GM12873 (cell line): ENCODE measurements at regions not wholly inside any gene's neighbourhood (a gene's known extent, or its start where the extent isn't known, plus 50 kb on each side); places are given as distances from the start of the nearest gene placed in this dataset.

Source experiments
- TF ChIP-seq, protein P1 (sequence below): IDR thresholded peaks from 2 replicates; pipeline ENCODE4 v1.5.1; 2012; ENCODE audit warnings: low read depth, mild to moderate bottlenecking, moderate library complexity, low read length, control low read depth; ENCODE audit not compliant: insufficient read depth; ENCODE audit errors: missing control alignments

DNA sequence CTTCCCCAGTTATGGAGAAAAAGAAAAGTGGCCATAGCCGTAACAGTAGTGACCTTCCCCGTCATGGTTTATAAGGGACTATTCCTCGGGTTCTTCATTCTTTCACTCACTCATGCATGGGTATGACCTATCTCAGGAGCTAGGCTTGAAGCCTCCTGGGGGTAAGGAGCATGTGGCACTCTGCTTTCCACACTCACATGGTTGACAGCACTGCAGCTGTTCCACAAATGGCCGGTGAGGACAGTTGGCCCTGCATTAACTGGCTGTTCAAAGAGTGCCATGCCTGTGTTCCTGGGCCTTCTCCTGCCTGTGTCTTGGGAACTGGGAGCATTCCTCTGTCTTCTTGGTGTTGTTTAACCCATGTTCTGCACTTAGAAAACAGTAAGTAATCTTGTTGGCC is 66.2 kb upstream of the PNMA1 start:
- TF ChIP-seq, protein P1, sequence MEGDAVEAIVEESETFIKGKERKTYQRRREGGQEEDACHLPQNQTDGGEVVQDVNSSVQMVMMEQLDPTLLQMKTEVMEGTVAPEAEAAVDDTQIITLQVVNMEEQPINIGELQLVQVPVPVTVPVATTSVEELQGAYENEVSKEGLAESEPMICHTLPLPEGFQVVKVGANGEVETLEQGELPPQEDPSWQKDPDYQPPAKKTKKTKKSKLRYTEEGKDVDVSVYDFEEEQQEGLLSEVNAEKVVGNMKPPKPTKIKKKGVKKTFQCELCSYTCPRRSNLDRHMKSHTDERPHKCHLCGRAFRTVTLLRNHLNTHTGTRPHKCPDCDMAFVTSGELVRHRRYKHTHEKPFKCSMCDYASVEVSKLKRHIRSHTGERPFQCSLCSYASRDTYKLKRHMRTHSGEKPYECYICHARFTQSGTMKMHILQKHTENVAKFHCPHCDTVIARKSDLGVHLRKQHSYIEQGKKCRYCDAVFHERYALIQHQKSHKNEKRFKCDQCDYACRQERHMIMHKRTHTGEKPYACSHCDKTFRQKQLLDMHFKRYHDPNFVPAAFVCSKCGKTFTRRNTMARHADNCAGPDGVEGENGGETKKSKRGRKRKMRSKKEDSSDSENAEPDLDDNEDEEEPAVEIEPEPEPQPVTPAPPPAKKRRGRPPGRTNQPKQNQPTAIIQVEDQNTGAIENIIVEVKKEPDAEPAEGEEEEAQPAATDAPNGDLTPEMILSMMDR, result no peak

DNA sequence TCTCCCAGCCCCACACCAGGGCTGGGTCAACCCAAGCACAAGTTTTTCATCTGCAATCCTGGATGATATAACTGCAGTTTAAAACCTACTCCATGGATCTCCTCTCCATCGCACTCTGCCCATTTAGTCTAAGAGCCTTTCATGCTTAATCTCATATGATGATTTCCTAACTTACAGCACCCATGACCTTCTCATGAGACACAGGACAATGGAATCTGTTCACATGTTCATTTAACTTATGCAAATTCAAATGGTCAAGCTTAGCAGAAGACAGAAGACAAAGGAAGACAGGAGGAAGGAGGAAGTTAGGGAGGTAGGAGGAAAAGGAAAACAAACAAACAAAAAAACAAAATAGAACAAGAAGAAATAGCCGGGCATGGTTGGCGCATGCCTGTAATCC is 64.6 kb upstream of the PNMA1 start:
- TF ChIP-seq, protein P1, result no peak

DNA sequence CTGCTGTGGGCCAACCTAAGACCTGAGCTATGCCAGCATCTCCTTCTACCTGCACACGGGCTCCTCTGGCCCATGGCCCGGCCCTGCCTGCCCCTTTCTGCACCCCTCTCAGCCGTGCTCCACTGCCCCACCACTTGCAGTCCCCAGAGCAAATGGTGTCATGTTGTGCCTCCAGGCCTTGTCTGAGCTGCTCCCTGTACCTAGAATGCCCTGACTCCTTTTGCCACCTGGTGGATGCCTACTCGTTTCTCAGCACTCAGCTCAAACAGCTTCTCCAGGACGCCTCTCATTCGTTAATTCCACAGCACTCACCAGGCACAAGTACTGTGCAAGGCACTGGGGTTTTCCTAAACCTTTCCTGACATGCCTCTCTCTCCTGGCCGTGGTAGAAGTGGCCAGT is 63.2 kb upstream of the PNMA1 start:
- TF ChIP-seq, protein P1, result peak; percentile 44

DNA sequence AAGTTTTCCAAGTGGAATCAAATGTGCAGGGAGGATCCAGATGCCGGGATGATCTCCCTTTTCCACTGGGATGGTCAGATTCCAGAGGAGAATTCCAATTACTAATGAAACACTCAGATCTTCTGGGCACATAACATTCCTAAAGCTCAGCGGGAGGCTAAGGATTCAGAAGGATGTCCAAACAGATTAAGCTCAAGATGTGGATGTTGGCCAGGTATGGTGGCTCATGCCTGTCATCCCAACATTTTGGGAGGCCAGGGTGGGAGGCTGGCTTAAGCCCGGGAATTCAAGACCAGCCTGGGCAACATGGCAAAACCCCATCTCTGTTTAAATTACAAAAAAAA is 62.0 kb upstream of the PNMA1 start:
- TF ChIP-seq, protein P1, result no peak

DNA sequence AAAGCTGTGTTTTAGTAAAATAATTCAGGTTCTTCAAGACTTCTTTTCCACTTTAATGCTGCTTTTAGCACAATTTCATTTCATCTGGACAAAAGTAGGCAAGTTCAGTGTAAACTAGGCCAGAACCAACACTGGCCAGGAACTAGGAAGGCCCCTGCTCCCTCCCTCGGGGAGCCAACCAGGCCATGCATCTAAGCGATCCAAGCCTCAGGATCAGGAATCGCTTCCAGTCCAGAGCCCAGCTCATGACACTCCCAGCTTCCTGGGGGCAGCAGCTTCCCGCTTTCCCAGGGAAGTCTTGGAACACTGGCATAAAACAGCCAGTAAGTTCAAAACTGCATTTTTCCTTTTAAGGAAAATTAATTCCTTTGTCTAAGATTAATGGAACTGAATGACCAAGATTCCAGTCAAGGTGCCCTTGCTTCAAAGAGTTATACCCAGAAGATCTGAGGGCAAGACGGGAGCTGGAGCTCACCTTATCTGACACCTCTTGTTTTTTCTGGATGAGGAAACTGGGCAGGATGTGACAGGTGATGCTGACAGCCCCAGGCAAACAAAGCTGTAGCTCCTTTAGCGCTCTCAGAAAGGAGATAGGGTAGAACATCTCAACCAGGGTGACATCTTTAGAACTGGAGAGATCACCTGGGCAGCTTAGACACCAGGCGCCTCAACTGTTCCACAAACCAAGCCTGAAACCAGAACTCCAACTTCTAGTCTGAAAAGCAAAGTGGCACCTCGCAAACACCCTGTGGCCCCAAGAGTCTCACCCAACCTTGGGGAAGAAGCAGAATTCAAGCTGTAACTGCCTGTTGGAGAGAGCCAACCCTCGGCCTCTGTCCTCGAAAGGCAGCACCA is 61.4 kb upstream of the PNMA1 start:
- TF ChIP-seq, protein P1, result no peak

DNA sequence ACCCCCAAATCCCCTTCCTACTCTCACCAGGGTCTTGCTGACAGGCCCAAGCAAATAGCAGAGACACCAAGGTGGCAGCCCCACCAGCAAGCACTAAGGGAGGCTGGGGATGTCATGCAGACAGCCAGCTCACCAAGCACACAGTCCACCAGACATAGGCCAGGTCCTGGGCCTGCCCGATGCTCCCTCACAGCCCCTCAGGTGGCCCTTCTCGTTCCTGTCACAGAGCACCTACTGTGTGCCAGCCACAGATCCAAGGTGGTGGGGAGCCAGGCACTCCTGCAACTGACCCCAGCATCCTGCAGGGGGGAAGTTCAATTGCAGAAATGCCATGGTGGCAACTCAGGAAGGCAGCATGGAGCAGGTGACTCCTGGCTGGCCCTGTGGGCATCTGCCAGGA is 60.5 kb upstream of the PNMA1 start:
- TF ChIP-seq, protein P1, result peak; percentile 26

DNA sequence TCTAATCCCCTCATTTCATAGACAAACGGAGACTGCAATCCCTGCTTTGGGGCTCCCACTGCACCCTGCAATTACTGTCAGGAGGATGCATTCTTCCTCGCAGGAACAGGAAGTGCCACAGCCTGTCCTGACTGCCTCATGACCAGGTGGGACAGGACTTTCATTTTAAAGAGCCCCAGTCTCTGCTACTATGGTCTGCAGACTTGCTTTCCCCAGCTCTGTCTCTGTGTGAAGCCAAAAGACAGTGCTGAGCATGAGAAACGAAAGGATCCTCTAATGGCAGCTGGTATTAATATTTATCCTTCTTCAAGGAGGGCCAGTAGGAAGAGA is 60.0 kb upstream of the PNMA1 start:
- TF ChIP-seq, protein P1, result no peak
